ENCODE measurements at regions not wholly inside any gene's neighbourhood (a gene's known extent, or its start where the extent isn't known, plus 50 kb on each side); places are given as distances from the start of the nearest gene placed in this dataset.
"Not testable (repeated sequence)": the region's sequence is repeated elsewhere in the genome, so short reads cannot be mapped to it uniquely, and the experiment has no call there.

DNA sequence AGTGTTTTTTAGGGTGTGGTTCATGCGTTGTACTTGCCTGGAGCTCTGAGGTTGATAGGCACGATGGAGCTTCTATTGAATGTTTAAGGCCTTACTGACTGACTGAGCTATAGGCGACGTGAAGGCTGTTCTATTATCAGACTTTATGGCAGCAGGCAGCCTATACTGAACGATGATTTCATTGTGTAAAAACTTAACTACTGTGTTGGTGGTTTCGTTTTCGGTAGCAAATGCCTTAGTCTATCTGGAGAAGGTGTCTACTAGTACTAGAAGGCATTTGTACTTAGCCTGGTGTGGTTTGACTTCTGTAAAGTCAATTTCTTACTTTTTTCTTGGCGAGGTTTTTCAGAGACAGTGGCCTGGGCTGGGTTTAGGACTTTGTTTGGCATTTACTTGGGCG lies 194.4 kb downstream of the OTOP1 start:
- DNase-seq (ENCODE audit: low read depth, low spot score): not testable (repeated sequence)

DNA sequence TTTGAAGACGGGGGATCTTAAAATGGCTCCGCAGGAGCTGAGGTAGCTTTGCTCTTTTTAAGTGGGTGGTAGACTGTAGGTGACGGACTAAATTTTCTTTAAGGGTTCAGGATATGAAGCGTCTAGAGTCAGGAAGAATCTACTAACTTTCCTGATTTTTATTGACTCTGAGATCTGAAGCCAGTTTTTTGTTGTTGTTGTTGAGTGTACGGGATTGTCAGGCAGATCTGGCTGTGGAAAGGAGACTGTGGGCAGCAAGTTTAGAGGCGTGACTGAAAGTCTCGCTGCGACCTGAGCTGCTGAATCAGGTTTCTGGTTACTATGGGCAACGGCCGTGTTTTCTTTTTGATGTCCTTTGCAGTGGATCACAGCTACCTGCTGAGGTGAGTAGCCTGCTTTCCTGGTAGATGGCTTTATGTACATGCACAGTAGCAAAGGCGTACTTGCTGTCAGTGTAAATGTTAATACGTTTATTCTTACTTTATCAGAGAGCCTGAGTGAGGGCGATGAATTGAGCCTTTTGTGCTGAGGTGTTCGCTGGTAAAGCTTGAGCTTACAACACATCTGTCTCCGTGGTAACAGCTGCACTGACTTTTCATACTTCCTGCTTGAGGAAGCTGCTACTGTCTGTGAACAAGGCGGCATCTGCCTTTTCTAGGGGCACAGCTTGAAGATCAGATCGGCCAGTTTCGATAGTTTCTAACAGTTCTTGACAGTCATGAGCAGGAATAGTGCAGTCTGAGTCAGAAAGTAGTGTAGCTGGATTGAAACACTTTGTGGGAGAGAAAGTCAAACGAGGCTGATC lies 193.7 kb downstream of the OTOP1 start:
- not testable (repeated sequence) for DNase-seq (ENCODE audit: low read depth, low spot score)

DNA sequence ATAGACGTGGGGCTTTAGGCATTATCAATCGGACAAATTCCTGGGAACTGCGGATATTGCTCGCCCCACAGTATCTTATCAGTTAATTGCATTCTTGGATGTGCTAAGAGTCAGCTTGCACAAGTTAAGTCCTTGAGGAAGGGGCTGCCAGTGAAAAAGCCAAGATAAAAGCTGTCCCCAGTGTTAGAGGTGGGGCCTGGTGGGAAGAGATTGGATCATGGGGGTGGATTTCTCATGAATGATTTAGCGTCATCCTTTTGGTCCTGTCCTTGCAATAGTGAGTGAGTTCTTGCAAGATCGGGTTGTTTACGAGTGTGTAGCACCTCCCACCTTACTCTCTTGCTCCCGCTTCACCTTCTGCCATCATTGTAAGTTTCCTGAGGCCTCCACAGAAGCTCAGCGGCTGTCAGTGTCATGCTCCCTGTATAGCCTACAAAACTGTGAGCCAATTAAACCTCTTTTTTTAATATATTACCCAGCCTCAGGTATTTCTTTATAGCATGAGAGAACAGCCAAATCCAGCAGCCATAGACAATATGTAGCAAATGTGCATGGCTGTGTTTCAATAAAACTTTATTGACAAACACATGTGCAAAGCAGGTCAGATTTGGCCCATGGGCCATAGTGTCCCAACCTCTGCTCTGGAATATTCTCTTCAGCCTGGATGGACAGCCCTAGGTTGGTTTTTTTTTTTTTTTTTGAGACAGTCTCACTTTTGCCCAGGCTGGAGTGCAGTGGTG lies 189.2 kb downstream of the OTOP1 start:
- DNase-seq (ENCODE audit: low read depth, low spot score): not testable (repeated sequence)

DNA sequence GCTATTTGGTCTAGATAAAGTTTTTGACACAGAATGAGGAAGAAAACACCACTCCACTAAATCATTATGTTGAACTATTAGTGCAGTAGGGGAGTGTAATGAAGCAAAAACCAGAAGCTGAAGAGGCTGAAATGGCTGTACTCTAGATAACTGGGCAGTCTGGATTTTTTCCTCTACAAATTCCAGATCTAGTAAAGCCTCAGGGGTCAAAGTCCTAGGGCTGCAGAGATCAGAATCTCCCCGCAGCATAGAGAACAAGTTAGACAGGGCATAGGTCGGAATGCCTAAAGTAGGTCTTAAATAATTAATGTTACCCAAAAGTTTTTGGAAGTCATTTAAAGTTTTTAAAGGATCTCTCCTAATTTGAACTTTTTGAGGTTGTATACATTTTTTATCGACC lies 180.9 kb downstream of the OTOP1 start:
- DNase-seq (ENCODE audit: low read depth, low spot score): not testable (repeated sequence)

DNA sequence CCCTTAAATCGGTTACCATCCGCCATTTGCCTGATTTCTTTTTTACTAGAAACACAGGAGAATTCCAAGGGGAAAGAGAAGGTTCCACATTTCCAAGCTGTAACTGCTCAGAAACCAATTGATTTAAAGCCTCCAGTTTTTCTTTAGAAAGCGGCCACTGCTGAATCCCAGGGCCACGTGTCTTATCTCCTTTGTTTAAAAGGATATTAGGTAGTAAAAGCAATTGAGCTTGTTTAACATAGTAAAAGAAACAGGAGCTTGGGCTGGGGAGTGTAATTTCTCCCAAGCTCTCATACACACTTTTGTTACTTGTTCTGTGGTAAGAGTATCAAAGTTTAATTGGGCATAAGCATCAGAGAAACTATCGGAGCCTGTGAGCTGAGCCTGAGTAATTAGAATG lies 180.0 kb downstream of the OTOP1 start:
- DNase-seq (ENCODE audit: low read depth, low spot score): not testable (repeated sequence)

DNA sequence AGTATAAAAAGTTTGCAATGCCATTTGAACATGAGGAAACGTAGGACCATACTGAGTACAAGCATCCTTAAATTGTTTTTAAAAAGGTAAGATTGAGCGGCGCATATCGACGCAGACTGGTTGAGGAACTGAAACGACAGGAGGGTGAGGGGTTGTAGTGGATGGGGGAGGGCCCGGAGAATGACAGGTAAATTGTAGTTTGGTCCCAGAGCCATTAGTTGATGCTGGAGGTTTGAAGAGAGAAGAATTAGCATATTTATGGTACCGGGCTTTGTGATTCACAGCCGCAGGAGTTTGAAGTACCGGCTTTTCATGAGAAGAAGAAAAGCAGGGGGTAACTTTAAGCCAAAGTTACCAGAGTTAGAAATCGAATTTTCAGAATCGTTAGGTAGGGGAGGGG lies 179.5 kb downstream of the OTOP1 start:
- not testable (repeated sequence) for DNase-seq (ENCODE audit: low read depth, low spot score)

DNA sequence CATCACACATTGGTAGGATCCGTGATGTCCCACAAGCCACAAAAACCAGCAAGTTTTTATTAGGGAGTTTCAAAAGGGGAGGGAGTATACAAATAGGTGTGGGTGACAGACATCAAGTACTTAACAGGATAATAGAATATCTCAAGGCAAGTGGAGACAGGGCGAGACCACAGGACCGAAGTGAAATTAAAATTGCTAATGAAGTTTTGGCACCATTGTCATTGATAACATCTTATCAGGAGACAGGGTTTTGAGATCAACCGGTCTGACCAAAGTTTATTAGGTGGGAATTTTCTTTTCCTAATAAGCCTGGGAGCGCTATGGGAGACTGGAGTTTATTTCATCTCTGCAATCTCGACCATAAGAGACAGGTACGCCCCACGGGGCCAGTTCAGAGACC lies 178.5 kb downstream of the OTOP1 start:
- not testable (repeated sequence) for DNase-seq (ENCODE audit: low read depth, low spot score)

DNA sequence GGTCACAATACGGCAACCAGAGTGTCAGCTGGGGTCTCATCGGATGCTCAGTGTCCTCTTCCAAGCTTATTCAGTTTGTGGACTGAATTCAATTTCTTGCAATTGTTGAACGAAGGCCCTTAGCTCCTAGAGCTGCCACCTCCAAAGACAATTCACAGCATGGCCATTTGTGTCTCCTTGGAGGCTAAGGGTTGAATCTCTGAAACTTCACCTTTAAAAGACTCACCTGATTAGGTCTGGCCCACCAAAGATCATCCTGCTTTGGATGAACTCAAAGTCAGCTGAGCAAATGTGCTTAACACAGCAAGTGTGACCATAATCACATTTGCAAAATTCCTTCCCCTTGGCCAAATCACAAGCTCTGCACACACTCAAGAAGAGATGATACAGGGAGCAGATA lies 175.9 kb downstream of the OTOP1 start:
- DNase-seq (ENCODE audit: low read depth, low spot score): not testable (repeated sequence)

DNA sequence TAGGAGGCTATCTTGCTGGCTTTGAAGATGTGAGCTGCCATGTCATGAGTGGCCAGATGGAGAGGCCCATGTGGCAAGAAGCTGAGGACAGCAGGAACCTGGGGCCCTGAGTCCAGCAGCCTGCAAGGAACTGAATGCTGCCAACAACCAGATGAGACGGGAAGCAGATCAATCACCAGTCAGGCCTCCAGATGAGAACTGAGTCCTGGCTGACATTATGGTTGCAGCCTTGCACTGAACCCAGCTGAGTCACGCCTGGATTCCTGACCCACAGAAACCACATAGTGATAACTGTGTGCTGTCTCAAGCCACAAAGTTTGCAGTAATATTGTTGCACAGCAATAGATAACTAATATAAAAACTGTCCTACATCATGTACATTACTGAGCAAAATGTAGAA lies 173.8 kb downstream of the OTOP1 start:
- DNase-seq (ENCODE audit: low read depth, low spot score): not testable (repeated sequence)

DNA sequence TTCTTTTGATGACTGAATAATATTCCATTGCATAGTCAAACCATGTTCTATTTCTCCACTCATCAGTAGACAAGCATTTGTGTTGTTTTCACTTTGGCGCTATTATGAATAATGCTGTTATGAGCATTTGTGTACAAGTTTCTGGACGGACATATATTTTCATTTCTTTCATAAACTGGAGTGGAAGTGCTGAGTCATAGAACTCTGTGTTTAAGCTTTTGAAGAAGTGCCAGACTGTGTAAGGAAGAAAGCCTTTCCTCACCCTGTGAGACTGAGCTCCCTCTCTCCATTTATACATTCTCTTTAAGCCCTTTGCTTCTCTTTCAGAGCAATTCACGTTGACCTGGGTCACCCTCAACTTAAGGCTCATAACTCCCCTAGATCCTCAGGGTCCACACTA lies 169.5 kb downstream of the OTOP1 start:
- DNase-seq (ENCODE audit: low read depth, low spot score): not testable (repeated sequence)

DNA sequence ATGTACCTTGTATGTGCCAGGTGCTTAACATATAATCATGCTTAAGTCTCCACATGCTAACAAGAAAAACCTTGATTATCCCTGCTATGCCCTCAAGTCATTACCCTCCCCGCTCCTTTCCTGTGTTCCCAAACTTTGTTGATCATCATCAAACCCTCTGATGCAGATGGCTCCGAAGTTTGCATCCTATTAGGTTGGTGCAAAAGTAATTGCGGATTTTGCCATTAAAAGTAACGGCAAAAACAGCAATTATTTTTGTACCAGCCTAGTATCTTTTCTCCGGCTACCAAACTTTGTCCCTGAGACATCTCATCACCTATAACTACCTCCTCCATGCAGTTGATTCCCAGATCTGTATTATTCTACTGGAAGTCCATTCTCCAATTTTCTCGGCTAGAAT lies 142.6 kb downstream of the OTOP1 start:
- not testable (repeated sequence) for DNase-seq (ENCODE audit: low read depth, low spot score)

DNA sequence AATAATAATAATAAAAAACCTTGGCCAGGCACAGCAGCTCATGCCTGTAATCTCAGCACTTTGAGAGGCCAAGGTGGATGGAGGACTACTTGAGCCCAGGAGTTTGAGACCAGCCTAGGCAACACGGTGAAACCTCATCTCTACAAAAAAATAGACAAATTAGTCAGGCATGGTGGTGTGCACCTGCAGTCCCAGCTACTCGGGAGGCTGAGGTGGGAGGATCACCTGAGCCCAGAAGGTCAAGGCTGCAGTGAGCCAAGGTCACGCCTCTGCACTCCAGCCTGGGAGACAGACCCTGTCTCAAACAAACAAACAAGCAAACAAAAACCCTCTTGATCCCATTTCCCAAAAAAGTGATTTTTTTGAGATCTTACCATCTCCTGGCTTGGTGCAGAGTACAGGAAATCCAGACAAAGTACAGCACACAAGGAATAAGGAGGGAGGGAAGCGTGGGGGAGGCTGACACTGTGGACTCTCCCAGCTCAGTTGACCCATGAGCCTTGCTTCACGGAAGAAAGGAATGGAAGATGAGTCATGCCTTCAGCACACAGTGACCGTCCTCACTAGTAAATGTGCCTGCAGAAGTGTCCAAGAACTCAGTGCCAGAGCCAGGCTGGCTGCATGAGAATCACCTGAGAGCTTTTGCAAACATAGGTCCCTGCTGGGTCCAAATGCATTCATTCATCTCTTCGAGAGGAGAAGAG lies 136.9 kb downstream of the OTOP1 start:
- DNase-seq (ENCODE audit: low read depth, low spot score): not testable (repeated sequence)

DNA sequence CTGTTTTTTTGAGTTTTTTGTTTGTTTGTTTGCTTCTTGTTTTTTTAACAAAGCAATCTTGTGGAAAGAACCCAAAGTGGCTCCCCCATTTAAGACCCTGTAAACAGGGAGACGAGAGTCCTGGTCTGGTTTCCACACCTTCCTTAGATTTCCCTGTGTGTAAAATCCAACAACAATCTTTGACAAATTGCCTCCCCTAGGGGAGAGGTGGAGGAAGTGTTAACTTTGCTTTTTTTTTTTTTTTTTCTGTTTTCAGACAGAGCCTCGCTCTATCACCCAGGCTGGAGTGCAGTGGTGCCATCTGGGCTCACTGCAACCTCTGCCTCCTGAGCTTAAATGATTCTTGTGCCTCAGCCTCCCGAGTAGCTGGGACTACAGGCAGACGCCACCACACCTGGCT lies 136.0 kb downstream of the OTOP1 start:
- DNase-seq (ENCODE audit: low read depth, low spot score): not testable (repeated sequence)

DNA sequence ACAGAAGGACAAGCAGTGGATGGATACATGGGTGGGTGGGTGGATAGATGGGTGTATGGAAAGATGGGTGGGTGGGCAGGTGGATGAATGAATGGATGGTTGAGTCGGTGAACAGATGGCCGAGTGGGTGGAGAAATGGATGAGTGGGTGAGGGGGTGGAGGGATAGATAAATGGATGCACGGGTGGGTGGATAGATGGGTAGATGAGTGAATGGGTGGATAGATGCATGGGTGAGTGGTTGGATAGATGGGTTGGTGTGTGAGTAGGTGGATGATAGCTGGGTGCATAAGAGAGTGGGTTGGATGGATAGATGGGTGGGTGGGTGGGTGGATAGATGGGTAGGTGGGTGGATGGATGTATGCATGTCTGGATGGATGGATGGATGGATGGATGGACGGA lies 134.6 kb downstream of the OTOP1 start:
- DNase-seq (ENCODE audit: low read depth, low spot score): not testable (repeated sequence)

DNA sequence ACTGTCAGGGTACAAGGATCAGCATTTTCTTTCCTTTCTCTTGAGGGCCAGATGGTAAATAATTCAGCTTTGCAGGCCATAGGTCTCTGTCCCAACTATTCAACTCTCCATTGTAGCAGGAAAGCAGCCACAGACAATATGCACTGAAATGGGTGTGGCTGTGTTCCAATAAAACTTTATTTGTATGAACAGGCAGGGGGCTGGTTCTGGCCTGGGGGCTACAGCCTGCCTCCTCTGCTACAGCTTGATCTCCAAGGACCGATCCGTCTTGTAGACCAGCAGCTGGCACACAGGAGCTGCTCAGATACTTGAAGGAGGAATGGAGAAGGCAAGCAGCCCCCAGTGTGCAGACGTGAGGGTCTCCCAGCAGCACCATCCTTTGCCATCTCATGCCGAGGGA lies 127.1 kb downstream of the OTOP1 start:
- DNase-seq (ENCODE audit: low read depth, low spot score): not testable (repeated sequence)

DNA sequence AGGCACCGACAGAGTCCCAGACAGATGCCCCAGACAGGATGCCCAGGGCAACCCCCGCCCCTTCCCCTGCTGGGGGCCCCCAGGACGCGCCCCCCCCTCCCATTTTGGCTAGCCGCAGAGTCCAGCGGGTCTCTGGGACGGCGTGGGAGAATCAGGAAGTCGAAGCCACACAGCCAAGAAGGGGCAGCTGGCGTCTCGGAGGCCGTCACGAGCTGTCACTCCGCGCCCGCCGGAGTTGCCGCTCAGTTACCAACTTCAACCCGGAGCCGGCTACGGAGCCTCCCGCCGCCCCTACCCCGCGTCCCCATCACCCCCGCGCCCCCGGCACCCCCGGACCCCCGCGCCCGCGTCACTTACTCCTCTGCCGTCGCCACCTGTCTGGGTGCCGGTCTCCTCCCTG lies 119.8 kb downstream of the OTOP1 start:
- not testable (repeated sequence) for DNase-seq (ENCODE audit: low read depth, low spot score)

DNA sequence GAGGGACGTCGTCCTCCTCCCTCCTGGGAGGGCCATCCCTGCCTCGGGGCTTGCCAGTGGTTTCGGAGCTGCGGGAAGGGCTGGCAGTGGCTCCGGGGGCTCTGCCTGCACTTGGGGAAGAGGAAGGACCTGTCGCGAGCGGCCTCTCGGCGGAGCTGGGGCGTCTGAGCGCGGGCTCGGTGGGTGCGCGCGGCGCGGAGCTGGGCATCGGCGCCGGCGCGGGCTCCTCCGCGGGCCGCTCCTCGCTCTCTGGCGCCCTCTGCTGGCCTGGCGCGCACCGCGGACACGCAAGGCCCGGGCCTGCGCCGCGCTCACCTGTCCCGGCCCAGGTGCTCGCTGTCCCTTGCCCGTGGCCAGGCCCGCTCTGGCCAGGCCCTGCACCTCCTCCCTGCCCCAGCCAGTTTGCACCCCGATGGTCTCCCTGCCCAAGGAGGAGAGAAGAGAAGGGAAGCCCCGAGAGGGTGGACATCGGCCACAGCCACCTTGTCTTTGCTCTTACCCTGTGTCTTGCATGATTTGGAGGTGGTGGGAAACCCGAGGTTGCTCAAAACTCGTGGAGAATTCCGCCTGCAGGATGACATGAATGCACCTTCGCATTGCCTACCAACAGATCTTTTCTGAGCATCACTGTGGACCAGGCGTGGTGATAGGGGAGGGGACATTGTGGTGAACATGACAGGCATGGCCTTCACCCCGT lies 119.2 kb downstream of the OTOP1 start:
- not testable (repeated sequence) for DNase-seq (ENCODE audit: low read depth, low spot score)

DNA sequence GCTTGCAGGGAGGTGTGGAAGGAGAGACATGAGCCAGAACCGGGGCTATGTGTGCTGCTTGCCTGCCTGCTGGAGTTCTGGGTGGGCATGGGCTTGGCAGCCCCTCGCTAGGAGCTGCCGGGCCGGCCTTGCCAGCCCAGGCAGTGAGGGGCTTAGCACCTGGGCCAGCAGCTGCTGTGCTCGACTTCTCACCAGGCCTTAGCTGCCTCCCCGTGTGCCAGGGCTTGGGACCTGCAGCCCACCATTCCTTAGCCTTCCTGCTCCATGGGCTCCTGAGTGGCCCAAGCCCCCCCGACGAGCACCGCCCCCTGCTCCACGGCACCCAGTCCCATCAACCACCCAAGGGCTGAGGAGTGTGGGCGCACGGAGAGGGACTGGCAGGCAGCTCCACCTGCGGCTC lies 111.3 kb downstream of the OTOP1 start:
- not testable (repeated sequence) for DNase-seq (ENCODE audit: low read depth, low spot score)

DNA sequence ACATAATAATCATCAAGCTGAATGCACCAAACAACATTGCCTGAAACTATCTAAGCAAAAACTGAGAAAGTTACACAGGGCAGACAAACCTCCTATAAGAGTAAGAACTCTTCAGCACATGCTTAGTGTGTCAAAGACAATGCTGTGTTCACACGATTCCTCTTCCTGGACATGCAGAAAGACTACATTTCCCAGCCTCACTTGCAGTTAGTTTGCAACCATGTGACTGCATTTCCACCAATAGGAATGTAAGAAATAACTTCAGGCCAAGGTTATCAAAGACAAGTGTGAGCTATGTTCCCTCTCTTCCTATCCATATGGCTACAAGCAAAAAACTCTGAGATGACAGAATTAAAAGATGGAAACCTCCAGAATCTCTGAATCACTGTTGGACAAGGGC lies 109.8 kb downstream of the OTOP1 start:
- not testable (repeated sequence) for DNase-seq (ENCODE audit: low read depth, low spot score)

DNA sequence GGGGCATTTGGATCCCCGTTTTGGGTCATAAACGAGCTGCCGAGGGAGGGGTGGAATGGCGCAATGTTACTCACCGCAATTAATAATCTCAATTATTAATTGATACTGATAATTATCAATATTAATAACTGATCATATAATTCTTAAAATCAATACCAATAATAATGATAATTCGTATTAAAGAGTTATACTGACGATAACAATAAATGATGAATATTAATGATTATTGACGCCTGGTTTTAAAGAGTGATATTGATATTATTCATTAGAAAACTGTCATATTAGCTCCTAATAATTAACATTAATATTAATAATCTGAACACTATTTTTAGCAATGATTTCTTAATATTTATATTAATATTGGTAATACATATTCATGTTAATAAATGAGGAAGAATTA lies 92.4 kb downstream of the OTOP1 start:
- not testable (repeated sequence) for DNase-seq (ENCODE audit: low read depth, low spot score)

DNA sequence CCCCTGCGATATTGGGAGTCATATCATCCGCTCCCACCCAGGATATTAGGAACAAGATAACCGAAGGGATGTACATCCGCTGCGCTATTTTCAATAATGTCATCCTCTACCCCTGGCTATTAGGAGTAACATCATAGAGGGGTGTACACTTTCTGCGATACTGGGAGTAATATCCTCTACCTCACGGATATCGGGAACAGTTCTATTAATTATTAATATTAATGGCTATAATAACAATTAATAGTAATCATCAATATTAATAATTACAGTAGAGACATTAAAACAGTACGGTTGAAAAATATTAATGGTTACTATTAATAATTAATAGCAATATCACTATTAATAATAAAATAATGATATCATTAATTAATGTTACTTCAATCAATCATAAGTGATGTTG lies 90.1 kb downstream of the OTOP1 start:
- not testable (repeated sequence) for DNase-seq (ENCODE audit: low read depth, low spot score)

All from brain pericyte (primary cell).